ENCODE measurements at regions not wholly inside any gene's neighbourhood (a gene's known extent, or its start where the extent isn't known, plus 50 kb on each side); places are given as distances from the start of the nearest gene placed in this dataset.

DNA sequence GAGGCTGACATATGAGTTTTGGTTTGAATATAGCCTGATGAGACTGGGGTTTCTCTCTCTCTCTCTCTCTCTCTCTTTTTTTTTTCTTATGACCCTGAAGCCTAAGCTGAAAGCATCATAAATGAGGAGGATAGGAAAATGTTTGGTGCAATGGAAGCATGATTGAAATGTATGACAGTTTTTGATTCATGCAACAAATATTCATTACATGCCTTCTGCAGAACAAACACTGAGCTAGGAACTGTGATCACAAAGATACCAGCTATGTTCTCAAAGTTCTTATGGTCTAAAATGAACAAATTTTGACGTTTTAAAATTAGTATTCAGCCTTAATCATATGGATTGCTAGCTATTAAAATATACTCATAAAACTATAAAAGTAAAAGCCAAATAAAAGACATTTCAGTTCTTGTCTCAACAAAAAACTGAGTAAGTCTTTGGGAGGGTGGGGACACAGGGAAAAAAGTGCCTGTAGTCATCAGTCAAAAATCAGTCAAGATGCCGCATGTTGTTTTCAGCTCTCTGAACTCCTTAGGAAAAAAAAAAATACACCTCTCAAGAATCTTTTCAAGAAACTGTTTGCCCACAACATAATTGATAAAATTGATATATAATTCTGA is 57.2 kb downstream of the NKX6-1 start:
- H3K4me1 ChIP-seq (ENCODE audit: insufficient read depth): no peaks in the 10 kb centered on the region
- no peaks in the 10 kb centered on the region for H3K36me3 ChIP-seq
- no peak overlapping the region for H3K4me3 ChIP-seq
- H3K27ac ChIP-seq: no peak overlapping the region
- no peaks in the 10 kb centered on the region for H3K9me3 ChIP-seq
- DNase-seq: no peak
- no peaks in the 10 kb centered on the region for H3K27me3 ChIP-seq
- WGBS, 3 donors: 64 to 71% (median 66%) methylated on average over 2 of the region's 2 CpGs
- no peak for TF ChIP-seq CTCF (IDR thresholded peaks at IDR 0.05)
- TF ChIP-seq POLR2A (IDR thresholded peaks at IDR 0.05): no peak
- TF ChIP-seq EP300 (IDR thresholded peaks at IDR 0.05): no peak
- intact Hi-C loops (cut with DNase I): loop anchor here in 1 of 4 donors (5.0 kb wide), 1 partner anchor 100 kb away; no protein-coding TSS in a partner anchor

- no peaks in the 10 kb centered on the region for H3K9me3 ChIP-seq
- H3K4me1 ChIP-seq (ENCODE audit: insufficient read depth): no peaks in the 10 kb centered on the region
- no peak overlapping the region for H3K27ac ChIP-seq
- no peak for TF ChIP-seq CTCF (IDR thresholded peaks at IDR 0.05)
- no peak for TF ChIP-seq EP300 (IDR thresholded peaks at IDR 0.05)
- TF ChIP-seq POLR2A (IDR thresholded peaks at IDR 0.05): no peak
- no peaks in the 10 kb centered on the region for H3K36me3 ChIP-seq
- intact Hi-C loops (cut with DNase I): loop anchor here in 1 of 4 donors (5.0 kb wide), 1 partner anchor 98 kb away; no protein-coding TSS in a partner anchor
- H3K4me3 ChIP-seq: no peak overlapping the region
- no peaks in the 10 kb centered on the region for H3K27me3 ChIP-seq
- DNase-seq: no peak
- WGBS, 3 donors: 58 to 71% (median 60%) methylated on average over 3 of the region's 3 CpGs
These were observed 59.1 kb downstream of the NKX6-1 start for GRCh38 chr4:84439996-84440395.

GRCh38 chr4:84436812-84437211 is 62.3 kb downstream of the NKX6-1 start:
- H3K27me3 ChIP-seq: no peaks in the 10 kb centered on the region
- no peak overlapping the region for H3K27ac ChIP-seq
- WGBS, 3 donors: 28 to 63% (median 45%) methylated on average over 2 of the region's 2 CpGs
- no peak for DNase-seq
- TF ChIP-seq POLR2A (IDR thresholded peaks at IDR 0.05) (no peak), CTCF (IDR thresholded peaks at IDR 0.05) (no peak), EP300 (IDR thresholded peaks at IDR 0.05) (no peak)
- no peaks in the 10 kb centered on the region for H3K4me1 ChIP-seq (ENCODE audit: insufficient read depth)
- intact Hi-C loops (cut with DNase I): no loop called here
- H3K4me3 ChIP-seq: no peak overlapping the region
- H3K9me3 ChIP-seq: no peaks in the 10 kb centered on the region
- no peaks in the 10 kb centered on the region for H3K36me3 ChIP-seq

DNA sequence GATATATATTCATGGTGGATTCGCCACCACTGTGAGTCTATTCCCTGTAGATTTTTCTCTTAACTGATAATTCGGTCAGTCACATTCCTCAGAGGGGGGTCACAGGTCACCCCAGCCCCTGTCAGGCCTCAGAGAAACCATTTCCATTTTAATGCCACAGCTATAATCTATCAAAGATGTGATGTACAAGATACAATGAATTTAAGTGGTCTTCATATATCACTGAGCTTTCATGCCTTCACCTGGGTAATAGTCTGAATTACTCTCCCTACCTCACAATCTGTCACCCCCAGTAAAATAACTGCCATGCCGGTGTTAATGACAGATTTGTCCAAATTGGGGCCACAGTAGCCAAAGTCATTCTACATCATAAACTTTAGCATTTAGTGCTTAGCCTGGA is 64.7 kb downstream of the NKX6-1 start:
- H3K9me3 ChIP-seq: no peaks in the 10 kb centered on the region
- TF ChIP-seq CTCF (IDR thresholded peaks at IDR 0.05) (no peak), POLR2A (IDR thresholded peaks at IDR 0.05) (no peak)
- H3K4me3 ChIP-seq: no peak overlapping the region
- no peaks in the 10 kb centered on the region for H3K4me1 ChIP-seq (ENCODE audit: insufficient read depth)
- no peaks in the 10 kb centered on the region for H3K27me3 ChIP-seq
- H3K27ac ChIP-seq: no peak overlapping the region
- no peaks in the 10 kb centered on the region for H3K36me3 ChIP-seq
- intact Hi-C loops (cut with DNase I): no loop called here
- WGBS, 3 donors: 58 to 65% (median 64%) methylated on average over 3 of the region's 3 CpGs
- DNase-seq: no peak
